OCI-LY3 (cell line): ENCODE measurements at regions not wholly inside any gene's neighbourhood (a gene's known extent, or its start where the extent isn't known, plus 50 kb on each side); places are given as distances from the start of the nearest gene placed in this dataset.

ENCODE experiments used
- H2AFZ ChIP-seq: fragments of 200-600, 300-600 bp; shearing (Covaris generic); 2 replicates; pipeline ENCODE4 v1.6.0; 2014; ENCODE audit warnings: antibody characterized with exemption, low read depth, low read length
- H3K27ac ChIP-seq: fragments of 200-600, 300-600 bp; sonication (generic); 2 replicates; pipeline ENCODE4 v1.5.1; 2014; ENCODE audit warnings: mild to moderate bottlenecking, low read length, moderate library complexity, mixed read lengths
- H3K27me3 ChIP-seq: fragments of 200-600, 300-600 bp; sonication (generic); 2 replicates; pipeline ENCODE4 v1.6.1; 2014; ENCODE audit warnings: low read depth, low read length, mixed read lengths
- H3K36me3 ChIP-seq: fragments of 200-600, 300-600 bp; sonication (generic); replicated peaks from 2 replicates; pipeline ENCODE3; 2014; ENCODE audit warnings: low read depth, low read length, mixed read lengths
- H3K4me1 ChIP-seq: fragments of 300-600, 200-600 bp; sonication (generic); 2 replicates; pipeline ENCODE4 v1.6.1; 2014; ENCODE audit warnings: low read length, mixed read lengths
- H3K4me2 ChIP-seq: fragments of 200-600, 300-600 bp; sonication (generic); 2 replicates; pipeline ENCODE4 v1.6.1; 2014; ENCODE audit warnings: low read length, mixed read lengths
- H3K4me3 ChIP-seq: fragments of 300-600, 200-600 bp; sonication (generic); 2 replicates; pipeline ENCODE4 v1.5.1; 2014; ENCODE audit warnings: antibody characterized with exemption, mild to moderate bottlenecking, low read length, moderate library complexity
- H3K79me2 ChIP-seq: fragments of 300-600, 200-600 bp; shearing (Covaris generic); 2 replicates; pipeline ENCODE4 v1.6.1; 2014; ENCODE audit warnings: mild to moderate bottlenecking, low read length, mixed read lengths
- H3K9ac ChIP-seq: fragments of 300-600, 200-600 bp; shearing (Covaris generic); 2 replicates; pipeline ENCODE4 v1.6.0; 2014; ENCODE audit warnings: mild to moderate bottlenecking, low read length, moderate library complexity
- H3K9me3 ChIP-seq: fragments of 200-600, 300-600 bp; shearing (Covaris generic); 2 replicates; pipeline ENCODE4 v1.6.1; 2014; ENCODE audit warnings: low read length, mixed read lengths; ENCODE audit not compliant: insufficient read depth
- H4K20me1 ChIP-seq: fragments of 200-600, 300-600 bp; sonication (generic); 2 replicates; pipeline ENCODE4 v1.6.1; 2016; ENCODE audit warnings: low read length, mixed read lengths; ENCODE audit not compliant: insufficient read depth
- CTCF ChIP-seq: fragments of 200-600, 300-600 bp; sonication (generic); IDR thresholded peaks from 2 replicates; pipeline ENCODE4 v1.5.1; 2014; ENCODE audit warnings: antibody characterized with exemption, low read length, low read depth
- EZH2phosphoT487 ChIP-seq: fragments of 200-600 bp; shearing (Covaris generic); IDR thresholded peaks from 2 replicates; pipeline ENCODE4 v1.6.1; 2018; ENCODE audit warnings: antibody characterized with exemption, mixed run types, low read depth

GRCh38 chr10:2927958-2928840, 139.1 kb upstream of the PFKP start:
- peak; percentile 74 for TF ChIP-seq CTCF
- no peak for TF ChIP-seq EZH2phosphoT487

GRCh38 chr10:2926918-2927660, 140.3 kb upstream of the PFKP start:
- Histone ChIP-seq H3K79me2 (no peaks in the 10 kb centered on the region), H3K27ac (no peak overlapping the region), H4K20me1 (no peaks in the 10 kb centered on the region), H3K4me1 (peaks cover 7% of the 10 kb centered on the region), H3K9me3 (no peaks in the 10 kb centered on the region), H2AFZ (no peak overlapping the region), H3K36me3 (no peaks in the 10 kb centered on the region), H3K27me3 (peaks cover 7% of the 10 kb centered on the region), H3K4me3 (no peak overlapping the region), H3K4me2 (no peak overlapping the region), H3K9ac (no peak overlapping the region)
- TF ChIP-seq EZH2phosphoT487 (no peak), CTCF (no peak)

More at GRCh38 chr10:2927958-2928840, 139.1 kb upstream of the PFKP start:
- no peak overlapping the region for H3K9ac ChIP-seq
- no peak overlapping the region for H3K27ac ChIP-seq
- peaks cover 7% of the 10 kb centered on the region for H3K4me1 ChIP-seq
- no peaks in the 10 kb centered on the region for H3K79me2 ChIP-seq
- no peaks in the 10 kb centered on the region for H4K20me1 ChIP-seq
- peak overlapping the region; percentile 61 for H3K4me2 ChIP-seq
- no peak overlapping the region for H2AFZ ChIP-seq
- peak overlapping the region; percentile 26; the same call in 1 of the 2 replicates for H3K4me3 ChIP-seq
- H3K9me3 ChIP-seq, result no peaks in the 10 kb centered on the region
- no peaks in the 10 kb centered on the region for H3K36me3 ChIP-seq
- H3K27me3 ChIP-seq, result peaks cover 7% of the 10 kb centered on the region

- H3K4me3 ChIP-seq, result no peak overlapping the region
- H3K9ac ChIP-seq, result no peak overlapping the region
- TF ChIP-seq EZH2phosphoT487, result no peak
- peaks cover 7% of the 10 kb centered on the region for H3K4me1 ChIP-seq
- no peaks in the 10 kb centered on the region for H3K36me3 ChIP-seq
- H3K4me2 ChIP-seq, result no peak overlapping the region
- H3K27ac ChIP-seq, result no peak overlapping the region
- peaks cover 11% of the 10 kb centered on the region for H3K27me3 ChIP-seq
- H3K9me3 ChIP-seq, result no peaks in the 10 kb centered on the region
- no peaks in the 10 kb centered on the region for H4K20me1 ChIP-seq
- no peak overlapping the region for H2AFZ ChIP-seq
- H3K79me2 ChIP-seq, result no peaks in the 10 kb centered on the region
Measured at GRCh38 chr10:2925631-2926030, 141.7 kb upstream of the PFKP start.

GRCh38 chr10:2924431-2924830, 142.9 kb upstream of the PFKP start:
- peaks cover 15% of the 10 kb centered on the region for H3K27me3 ChIP-seq
- H3K9ac ChIP-seq, result no peak overlapping the region
- no peak overlapping the region for H3K4me2 ChIP-seq
- H3K36me3 ChIP-seq, result no peaks in the 10 kb centered on the region
- H4K20me1 ChIP-seq, result no peaks in the 10 kb centered on the region
- no peak overlapping the region for H2AFZ ChIP-seq
- TF ChIP-seq CTCF, result no peak
- no peak for TF ChIP-seq EZH2phosphoT487
- no peaks in the 10 kb centered on the region for H3K79me2 ChIP-seq
- H3K4me3 ChIP-seq, result no peak overlapping the region
- peaks cover 7% of the 10 kb centered on the region for H3K4me1 ChIP-seq
- H3K9me3 ChIP-seq, result no peaks in the 10 kb centered on the region
- no peak overlapping the region for H3K27ac ChIP-seq
